Glomerular visceral epithelial cell (primary cell): ENCODE measurements at regions not wholly inside any gene's neighbourhood (a gene's known extent, or its start where the extent isn't known, plus 50 kb on each side); places are given as distances from the start of the nearest gene placed in this dataset.
"Not testable (repeated sequence)": the region's sequence is repeated elsewhere in the genome, so short reads cannot be mapped to it uniquely, and the experiment has no call there.

Experiments used
- DNase-seq: peaks from one replicate; pipeline ENCODE4 v3.0.0-alpha.2; 2016; ENCODE audit errors: extremely low spot score

DNA sequence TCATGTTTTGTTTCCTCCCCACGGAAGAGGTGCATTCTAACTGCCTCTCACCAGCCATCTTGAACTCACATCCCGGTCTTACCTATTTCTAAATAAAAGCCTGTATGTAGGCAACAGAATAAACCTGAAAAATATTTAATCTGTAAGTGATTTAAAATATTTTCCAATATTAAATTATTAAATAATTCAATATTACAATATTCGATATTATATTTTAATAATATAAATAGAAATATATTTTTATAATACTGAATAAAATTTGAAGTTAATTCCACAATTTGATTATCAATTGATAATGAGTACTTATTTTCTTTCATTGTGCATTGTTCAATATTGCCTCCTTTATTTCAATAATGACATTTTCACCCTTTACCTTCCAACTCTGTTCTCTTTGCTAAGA is 404.4 kb downstream of the CYLC2 start:
- no peak for DNase-seq

DNA sequence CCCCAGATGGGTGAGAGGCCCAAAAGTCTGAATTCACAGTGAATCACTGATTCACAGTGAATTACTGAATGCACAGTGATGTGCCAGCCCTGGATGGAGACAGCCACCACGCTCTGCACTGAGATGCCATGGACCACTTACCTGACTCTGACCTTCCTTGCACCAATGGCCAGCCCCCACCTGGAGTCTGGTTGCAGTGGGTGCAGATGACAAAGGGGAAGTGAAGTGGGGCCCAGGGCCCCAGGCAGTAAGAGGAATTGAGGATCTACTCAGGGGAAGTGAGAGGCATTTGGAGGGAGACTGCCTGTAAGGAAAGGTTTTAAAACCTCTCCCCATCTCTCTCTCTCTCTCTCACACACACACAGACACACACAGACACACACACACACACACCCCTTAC is 412.1 kb downstream of the CYLC2 start:
- no peak for DNase-seq

DNA sequence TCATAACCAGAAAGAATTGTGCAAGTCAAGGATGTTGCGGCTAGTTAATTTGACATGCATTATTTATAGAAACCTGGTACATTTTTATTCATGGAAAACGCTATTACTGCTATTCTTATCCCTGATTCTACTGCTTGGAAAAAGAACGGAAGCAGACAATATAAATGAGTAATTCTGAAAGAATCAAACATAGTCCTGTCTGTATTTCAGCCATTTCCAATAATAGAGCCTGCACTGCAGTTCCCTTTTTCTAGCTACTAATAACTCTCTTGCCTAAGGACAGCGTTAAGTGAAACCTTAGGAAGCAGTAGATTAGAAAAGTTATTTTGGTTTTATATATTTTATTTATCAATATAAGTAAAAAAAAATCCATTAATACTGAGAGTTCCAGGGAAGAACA is 414.9 kb downstream of the CYLC2 start:
- DNase-seq, result no peak

DNA sequence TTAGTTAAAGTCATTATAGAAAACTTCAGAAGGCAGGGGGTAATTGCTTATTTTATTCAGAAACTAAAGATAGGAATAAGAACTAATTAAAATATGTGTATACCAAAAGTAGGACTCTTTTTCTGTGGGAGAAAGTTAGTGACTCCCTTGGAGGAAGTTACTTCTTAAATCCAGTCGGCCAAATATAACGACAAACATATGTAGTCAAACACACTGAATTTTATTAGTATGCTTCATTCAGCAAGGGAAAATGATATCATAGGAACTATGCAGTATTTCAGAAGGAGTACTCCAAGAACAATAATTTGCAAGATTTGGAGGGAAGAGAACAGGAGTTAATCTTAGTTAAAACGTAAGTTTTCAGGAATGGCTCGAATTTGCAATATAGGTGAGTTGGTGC is 432.6 kb downstream of the CYLC2 start:
- DNase-seq, result no peak

DNA sequence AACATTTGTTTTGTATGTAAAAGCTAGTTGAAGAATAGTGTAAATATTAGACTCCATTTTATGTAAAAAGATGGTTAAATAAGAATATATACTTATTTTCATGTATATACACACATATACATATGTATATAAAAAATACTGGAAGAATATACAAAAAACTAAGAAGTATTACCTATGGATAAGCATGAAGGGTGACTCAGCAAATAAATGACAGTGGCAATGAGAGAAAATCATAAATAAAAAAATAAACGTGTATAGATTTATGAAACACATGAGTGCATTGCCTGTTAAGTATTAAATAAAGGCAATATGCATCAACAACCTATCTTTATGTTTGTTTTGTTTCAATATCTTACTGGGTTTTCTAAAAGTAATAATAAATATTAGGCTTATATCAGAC is 435.3 kb downstream of the CYLC2 start:
- DNase-seq, result no peak

DNA sequence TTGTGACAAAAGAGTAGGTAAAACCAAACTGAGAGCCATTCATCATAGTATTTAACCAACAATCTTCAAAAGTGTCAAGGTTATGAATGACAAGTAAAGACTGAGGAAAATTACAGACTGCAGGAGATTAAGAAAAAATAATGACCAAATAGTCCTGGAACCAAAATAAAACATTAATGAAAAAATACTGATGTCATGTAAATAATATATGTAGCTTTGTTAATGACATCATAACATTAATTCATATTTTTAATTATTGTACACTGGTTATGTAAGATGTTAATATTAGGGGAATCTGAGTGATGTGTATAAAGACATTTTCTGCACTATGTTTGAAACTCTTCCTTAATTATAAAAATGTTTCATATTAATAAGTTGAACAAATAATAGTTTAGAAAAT is 436.7 kb downstream of the CYLC2 start:
- DNase-seq, result no peak

DNA sequence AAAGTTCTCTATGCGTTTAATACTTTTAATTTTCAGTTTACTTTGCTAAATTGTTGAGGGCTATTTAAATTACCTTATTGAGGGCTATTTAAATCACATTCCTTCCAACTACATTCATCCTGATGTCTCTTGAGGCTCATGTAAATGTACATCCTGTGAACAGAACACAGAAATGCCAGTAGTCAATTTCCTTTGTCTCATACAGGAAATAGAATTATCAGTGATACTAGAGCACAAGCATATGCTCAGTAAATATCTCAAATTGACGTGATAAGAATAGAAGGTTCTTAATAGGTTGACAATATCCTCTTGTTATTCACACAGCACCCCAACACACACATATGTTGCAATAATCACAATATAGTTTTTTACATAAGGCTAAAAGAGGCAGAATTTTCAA is 449.0 kb downstream of the CYLC2 start:
- DNase-seq, result no peak

DNA sequence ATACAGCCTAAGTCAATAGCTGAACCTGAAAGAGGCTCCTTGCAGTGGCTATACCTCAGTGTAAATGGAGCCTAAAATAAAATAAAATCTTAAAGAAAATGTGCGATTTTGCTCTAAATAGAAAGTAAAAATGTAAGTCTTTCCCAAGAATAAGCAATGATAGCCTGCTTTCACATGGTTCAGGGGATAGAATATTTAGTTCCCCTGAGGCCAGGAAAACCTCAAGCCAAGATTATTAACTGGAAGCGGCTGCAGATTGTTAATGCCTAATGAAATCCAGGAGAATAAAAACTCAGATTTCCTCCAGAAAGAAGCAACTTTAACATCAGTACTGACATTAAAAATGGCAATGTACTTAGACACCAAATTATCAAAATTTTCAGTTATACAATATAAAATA is 463.7 kb downstream of the CYLC2 start:
- no peak for DNase-seq

DNA sequence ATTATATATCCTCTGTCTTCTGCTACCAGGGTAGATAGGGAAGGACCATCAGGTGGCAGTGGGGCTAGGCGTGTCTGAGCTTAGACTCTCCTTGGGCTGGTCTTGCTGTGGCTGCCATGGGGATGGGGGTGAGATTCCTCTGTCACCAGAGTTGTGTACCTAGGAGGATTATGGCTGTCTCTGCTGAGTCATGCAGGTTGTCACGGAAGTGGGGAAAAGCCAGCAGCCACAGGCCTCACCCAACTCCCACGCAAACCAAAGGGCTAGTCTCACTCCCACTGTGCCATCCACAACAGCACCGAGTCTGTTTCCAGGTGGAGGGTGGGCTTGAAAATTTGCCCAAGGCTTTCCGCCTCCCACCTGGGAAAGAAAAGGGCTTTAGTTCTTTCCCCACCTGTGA is 476.1 kb downstream of the CYLC2 start:
- no peak for DNase-seq

DNA sequence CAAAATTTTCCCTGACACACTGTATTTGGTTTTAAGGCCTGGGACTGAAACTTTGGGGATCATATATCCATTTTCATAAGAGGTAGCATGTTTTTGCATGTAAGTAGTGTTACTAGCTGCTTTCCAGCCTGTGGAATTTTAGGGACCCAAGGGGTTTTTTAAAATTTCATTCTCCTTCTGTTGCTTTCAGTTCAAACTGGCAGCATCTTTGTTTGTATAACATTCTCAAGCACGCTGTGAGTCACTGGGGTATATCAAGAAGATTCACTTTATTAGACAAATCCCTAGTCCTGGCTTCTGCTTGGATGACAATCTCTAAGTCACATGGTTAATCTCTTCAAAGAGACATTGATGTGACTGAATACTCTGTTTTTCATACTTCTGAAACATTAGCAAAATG is 479.0 kb downstream of the CYLC2 start:
- DNase-seq, result no peak

DNA sequence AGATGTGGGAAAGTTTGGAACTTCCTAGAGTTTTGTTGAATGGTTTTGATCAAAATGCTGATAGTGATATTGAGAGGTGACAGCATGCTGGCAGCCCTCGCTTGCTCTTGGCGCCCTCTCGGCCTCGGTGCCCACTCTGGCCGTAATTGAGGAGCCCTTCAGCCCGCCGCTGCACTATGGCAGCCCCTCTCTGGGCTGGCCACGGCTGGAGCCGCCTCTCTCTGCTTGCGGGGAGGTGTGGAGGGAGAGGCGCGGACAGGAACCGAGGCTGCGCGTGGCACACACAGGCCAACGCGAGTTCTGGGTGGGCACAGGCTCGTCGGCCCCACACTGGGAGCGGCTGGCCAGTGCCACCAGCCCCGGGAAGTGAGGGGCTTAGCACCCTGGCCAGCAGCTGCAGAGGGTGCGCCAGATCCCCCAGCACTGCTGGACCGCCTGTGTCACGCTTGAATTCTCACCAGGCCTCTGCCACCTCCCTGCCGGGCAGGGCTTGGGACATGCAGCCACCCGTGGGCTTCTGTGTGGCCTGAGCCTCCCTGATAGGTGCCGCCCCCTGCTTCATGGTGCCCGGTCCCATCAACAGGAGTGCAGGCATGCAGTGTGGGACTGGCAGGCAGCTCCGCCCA is 488.5 kb downstream of the CYLC2 start:
- DNase-seq, result no peak

DNA sequence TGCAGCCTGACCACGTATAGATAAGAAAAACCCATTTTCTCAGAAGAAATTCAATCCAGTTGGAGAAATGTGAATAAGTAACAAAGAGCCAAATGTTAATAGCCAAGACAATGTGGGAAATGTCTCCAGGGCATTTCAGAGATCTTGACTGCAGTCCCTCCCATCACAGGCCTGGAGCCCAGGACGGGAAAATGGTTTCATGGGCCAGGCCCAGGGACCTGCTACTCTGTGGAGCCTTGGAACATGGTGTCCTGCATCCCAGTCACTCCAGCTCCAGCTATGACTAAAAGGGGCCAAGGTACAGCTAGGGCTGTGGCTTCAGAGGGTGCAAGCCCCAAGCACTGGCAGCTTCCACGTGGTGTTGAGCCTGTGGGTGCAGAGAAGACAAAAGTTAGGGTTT is 490.0 kb downstream of the CYLC2 start:
- DNase-seq, result no peak

DNA sequence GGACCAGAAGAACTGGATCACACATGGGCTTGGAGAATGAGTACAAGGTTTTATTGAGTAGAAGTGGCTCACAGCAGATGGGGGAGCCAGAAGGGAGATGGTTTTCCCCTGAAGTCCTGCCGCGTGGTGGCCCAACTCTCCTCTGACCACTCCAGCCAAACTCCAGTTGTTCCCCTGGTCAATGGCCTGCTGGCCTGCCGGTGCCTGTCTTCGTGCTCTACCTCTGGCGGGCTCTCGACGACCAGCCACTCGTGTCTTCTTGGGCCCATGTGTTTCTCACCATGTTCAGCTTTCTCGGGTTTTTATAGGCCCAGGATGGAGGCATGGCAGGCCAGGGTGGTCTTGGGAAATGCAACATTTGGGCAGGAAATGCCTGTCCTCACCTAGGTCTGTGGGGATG is 519.6 kb downstream of the CYLC2 start:
- no peak for DNase-seq

DNA sequence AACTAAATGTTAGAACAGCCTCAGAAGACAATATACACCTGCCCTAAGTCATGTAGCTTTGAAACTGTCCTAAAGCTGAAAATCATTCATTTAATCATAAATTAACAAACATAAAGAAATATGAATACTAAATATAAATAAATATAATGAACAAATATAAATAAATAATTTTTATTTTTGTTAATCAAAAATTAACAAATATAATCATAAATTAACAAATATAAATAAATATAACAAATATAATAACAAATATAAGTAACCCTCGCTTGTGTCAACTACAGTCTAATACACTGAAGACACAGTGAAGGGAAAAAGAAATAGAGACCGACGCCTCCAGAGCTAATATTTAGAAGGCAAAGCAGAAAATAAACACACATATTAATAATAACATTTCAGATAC is 527.3 kb downstream of the CYLC2 start:
- no peak for DNase-seq

DNA sequence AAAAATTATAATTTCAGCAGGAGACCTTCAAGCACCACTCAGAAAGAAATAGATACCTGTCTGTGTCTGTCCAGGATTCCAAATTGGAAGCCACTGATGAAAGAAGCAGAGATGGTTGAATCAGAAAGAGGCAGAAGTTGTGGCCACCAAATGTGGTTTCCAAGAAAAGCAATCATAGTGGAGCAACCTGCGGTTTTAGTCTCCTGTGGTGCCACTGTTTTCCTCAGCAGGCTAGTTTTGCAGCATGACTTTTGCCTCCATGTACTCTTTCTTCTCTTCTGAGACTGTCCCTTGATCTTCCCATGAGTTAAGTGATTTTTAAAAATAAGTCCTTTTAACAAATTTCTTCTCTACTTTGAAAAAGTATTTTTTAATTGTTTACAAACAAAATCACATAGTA is 535.8 kb downstream of the CYLC2 start:
- no peak for DNase-seq

DNA sequence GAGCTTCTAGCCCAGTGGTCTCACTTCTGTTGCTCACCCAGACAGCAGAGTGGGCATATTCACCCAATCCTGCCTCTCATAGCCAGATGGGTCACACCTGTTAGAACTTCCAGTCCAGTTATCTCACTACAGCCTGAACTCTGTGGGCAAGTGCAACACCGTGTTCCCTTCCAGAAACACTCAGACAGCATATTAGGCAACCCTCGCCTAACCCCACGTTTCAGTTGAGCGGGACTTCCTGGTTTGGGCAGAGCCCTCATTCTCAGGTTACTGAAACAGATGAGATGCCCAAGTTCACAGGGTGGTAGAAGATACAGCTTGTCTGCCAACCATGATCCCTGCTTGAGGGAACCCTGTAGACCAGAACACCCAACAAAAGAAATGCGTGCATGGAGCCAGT is 538.2 kb downstream of the CYLC2 start:
- no peak for DNase-seq

DNA sequence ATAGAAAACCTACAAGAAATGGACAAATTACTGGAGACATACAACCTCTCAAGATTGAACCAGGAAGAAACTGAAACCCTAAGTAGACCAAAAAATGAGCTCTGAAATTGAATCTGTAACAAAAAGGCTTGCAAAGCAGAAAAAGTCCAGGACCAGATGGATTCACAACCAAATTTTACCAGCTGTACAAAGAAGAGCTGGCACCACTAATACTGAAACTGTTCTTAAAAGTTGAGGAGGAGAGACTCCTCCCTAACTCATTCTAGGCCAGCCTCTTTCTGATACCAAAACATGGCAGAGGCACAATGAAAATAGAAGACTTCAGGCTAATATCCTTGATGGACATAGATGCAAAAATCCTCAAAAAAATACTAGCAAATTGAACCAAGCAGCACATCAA is 542.3 kb downstream of the CYLC2 start:
- DNase-seq, result no peak

DNA sequence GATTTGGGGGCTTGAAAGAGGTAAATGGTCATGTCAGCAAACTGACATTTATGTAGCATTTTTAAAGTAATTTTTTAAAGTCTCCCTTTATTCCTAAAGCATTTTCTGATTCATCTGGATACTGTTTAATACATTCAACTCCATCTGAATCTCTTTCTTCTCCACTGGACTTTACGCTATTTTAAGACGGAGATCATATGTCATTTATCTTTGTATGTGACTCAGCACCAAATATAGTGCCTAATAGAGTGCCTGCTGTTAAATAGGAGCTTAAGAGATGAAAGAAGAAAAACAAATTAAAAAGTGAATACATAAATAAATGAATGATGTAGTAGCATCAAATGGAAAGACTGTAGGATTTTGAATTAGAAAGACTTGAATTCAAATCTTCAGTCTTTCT is 548.8 kb upstream of the SMC2 start:
- no peak for DNase-seq

DNA sequence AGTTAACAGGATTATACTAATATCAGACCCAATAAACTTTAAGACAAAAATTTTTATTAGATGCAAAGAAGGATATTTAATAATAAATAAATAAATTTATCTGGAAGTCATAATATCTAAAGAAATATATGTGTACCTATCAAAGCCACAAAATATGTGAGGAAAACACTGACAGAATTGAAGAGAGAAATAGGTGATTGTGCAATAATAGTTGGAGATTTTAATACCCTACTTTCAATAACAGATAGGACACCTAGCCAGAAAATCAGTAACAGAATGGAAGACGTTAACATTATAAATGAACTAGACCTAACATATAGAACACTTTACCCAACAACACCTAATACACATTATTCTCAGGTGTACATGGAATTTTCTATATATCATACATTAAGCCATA is 541.4 kb upstream of the SMC2 start:
- DNase-seq, result no peak

DNA sequence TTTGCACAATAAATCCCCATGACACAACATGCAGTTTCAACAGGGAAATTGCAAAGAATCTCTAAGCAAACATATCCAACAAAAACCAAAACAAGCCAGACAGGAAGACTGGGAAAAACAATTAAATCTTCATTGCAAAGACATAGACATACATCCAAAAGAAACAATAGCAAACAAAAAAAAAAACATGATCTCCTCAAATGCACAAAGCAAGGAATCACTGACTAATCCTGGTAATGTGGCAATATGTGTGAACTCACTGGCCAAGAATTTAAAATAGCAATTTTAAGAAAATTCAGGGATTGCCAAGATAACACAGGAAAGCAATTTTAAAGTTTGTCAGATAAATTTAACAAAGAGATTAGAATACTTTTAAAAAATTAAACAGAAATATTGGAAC is 520.1 kb upstream of the SMC2 start:
- DNase-seq, result no peak

DNA sequence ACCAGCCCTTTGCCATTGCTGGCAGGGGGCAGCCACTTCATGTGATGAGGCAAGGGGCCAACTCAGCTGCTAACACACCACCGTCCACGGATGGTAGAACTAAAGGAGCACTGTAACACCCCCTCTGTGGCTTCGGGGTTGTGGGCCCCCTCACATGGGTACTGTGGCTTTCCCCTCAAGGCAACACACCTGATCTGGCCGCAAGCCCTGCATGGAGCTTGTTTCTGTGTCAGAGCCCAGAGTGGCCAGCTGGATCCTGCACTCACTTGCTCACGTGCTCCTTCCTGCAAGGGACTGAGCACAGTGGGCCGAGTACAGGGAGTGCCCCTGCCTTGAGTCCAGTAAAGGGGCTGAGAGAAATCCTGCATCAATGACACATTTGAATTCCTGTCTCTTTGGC is 507.4 kb upstream of the SMC2 start:
- no peak for DNase-seq

DNA sequence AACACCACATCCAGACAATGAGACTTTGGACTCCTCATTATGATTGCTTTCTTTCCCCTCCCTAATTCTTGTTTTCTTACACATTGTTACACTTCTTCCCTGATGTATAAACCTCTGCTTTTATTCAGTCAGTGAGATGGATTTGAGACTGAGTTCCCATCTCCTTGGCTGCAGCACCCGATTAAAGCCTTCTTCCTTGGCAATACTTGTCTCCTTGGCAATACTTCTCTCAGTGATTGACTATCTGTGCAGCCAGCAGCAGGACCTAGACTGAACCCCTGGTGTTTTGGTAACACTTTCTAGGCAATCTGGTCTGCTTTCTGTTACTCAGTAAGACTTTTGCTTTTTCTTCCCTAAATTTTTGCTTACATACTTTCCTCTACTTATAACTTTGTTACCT is 492.8 kb upstream of the SMC2 start:
- no peak for DNase-seq

DNA sequence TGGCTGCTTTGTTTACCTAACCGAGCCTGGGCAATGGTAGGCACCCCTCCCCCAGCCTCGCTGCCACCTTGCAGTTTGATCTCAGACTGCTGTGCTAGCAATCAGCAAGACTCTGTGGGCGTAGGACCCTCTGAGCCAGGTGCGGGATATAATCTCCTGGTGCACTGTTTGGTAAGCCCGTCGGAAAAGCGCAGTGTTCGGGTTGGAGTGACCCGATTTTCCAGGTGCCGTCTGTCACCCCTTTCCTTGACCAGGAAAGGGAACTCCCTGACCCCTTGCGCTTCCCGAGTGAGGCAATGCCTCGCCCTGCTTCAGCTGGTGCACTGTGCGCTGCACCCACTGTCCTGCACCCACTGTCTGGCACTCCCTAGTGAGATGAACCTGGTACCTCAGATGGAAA is 482.2 kb upstream of the SMC2 start:
- DNase-seq, result not testable (repeated sequence)

DNA sequence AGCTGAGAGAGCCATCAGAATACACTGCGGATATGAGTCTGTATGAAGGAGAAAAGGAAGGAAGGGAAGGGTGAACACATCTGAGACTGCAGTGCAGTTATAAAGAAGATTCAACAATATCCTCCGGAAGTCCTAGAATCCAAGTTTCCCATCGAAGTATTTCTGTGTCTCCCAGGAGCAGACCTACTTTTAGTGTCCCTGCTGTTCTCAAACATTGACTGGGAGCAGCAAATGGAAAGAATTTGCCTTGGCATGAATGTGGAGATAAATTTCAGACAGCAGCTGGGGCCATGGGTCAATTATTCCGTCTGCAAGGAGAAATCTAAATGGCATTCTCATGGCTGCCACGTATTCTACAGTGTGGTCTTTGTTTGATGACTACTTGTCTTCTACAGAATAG is 478.1 kb upstream of the SMC2 start:
- no peak for DNase-seq

DNA sequence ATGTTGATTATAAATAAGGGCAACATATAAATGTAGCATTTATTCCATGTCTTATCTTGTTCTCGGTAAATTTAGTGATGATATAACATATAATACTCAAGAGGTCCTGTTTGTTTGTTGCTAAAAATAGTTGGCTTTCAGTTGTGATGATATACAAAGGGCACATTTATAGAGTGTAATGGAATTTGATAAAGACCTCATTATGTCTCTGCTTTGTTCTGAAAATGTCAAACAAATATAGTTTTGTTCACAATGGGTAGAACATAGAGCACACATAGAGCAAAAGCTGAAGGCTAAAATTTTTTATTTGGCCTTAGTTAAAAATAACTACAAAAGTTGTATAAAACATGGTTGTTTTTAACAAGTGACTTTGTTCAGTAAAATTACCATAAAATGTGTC is 477.1 kb upstream of the SMC2 start:
- DNase-seq, result no peak
